ENCODE measurements at regions not wholly inside any gene's neighbourhood (a gene's known extent, or its start where the extent isn't known, plus 50 kb on each side); places are given as distances from the start of the nearest gene placed in this dataset.

- no peak overlapping the region for H2AFZ ChIP-seq (ENCODE audit: low read depth, low read length)
- no peaks in the 10 kb centered on the region for H3K79me2 ChIP-seq (replicated peaks; ENCODE audit: insufficient read depth, low read length)
- no peaks in the 10 kb centered on the region for H3K36me3 ChIP-seq (ENCODE audit: insufficient read depth, low read length)
- no peak overlapping the region for H3K27ac ChIP-seq (ENCODE audit: low read length)
- TF ChIP-seq TAF1 (IDR thresholded peaks at IDR 0.05; ENCODE audit: low read depth) (no peak), EZH2 (IDR thresholded peaks at IDR 0.05; ENCODE audit: borderline replicate concordance, insufficient read depth, low read length, poor library complexity, severe bottlenecking) (no peak), CTCF (IDR thresholded peaks at IDR 0.05; ENCODE audit: poor library complexity, severe bottlenecking) (no peak), RAD21 (conservative IDR thresholded peaks at IDR 0.05) (no peak), SMC3 (conservative IDR thresholded peaks at IDR 0.05; ENCODE audit: poor library complexity) (no peak), MXI1 (conservative IDR thresholded peaks at IDR 0.05; ENCODE audit: poor library complexity, severe bottlenecking) (no peak), POLR2AphosphoS5 (IDR thresholded peaks at IDR 0.05) (no peak), EP300 (conservative IDR thresholded peaks at IDR 0.05; ENCODE audit: poor library complexity, severe bottlenecking) (no peak), REST (IDR thresholded peaks at IDR 0.05; ENCODE audit: borderline replicate concordance) (no peak)
- H3K4me2 ChIP-seq (ENCODE audit: low read length) = no peak overlapping the region
- H3K9me3 ChIP-seq (ENCODE audit: low read length) = no peaks in the 10 kb centered on the region
- H4K20me1 ChIP-seq (ENCODE audit: insufficient read depth) = no peaks in the 10 kb centered on the region
- no peaks in the 10 kb centered on the region for H3K27me3 ChIP-seq (ENCODE audit: insufficient read depth, low read depth, low read length)
- no peak overlapping the region for H3K4me3 ChIP-seq (ENCODE audit: low read length)
- no peaks in the 10 kb centered on the region for H3K9me2 ChIP-seq (ENCODE audit: insufficient read depth, low read length)
- no peaks in the 10 kb centered on the region for H3F3A ChIP-seq (ENCODE audit: insufficient read depth, low read length, poor library complexity, severe bottlenecking)
- no peak overlapping the region for H3K9ac ChIP-seq (ENCODE audit: low read length)
These were observed 52.1 kb downstream of the GSC start for GRCh38 chr14:94717808-94718207.

DNA sequence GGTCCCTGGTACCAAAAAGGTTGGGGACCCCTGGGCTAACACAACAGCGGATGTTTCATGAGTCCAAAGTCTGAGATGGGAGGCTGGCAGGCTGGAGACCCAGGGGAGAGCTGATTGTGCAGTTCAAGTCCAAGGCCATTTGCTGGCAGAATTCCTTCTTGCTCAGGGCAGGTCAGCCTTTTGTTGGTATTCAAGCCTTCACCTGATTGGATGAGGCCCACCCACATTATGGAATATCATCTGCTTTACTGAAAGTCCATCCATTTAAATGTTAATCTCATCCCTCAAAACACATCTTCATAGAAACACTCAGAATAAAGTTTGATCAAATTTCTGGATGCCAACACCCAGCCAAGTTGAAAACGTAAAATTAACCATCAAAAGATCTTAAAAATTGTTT, 52.9 kb downstream of the GSC start:
- no peak overlapping the region for H3K27ac ChIP-seq (ENCODE audit: low read length)
- H3K9me3 ChIP-seq (ENCODE audit: low read length) = no peaks in the 10 kb centered on the region
- H3K36me3 ChIP-seq (ENCODE audit: insufficient read depth, low read length) = no peaks in the 10 kb centered on the region
- H3K27me3 ChIP-seq (ENCODE audit: insufficient read depth, low read depth, low read length) = no peaks in the 10 kb centered on the region
- H3K9ac ChIP-seq (ENCODE audit: low read length) = no peak overlapping the region
- H3F3A ChIP-seq (ENCODE audit: insufficient read depth, low read length, poor library complexity, severe bottlenecking) = no peaks in the 10 kb centered on the region
- no peak overlapping the region for H2AFZ ChIP-seq (ENCODE audit: low read depth, low read length)
- H3K9me2 ChIP-seq (ENCODE audit: insufficient read depth, low read length) = no peaks in the 10 kb centered on the region
- no peak overlapping the region for H3K4me3 ChIP-seq (ENCODE audit: low read length)
- H4K20me1 ChIP-seq (ENCODE audit: insufficient read depth) = no peaks in the 10 kb centered on the region
- TF ChIP-seq EZH2 (IDR thresholded peaks at IDR 0.05; ENCODE audit: borderline replicate concordance, insufficient read depth, low read length, poor library complexity, severe bottlenecking) (no peak), TAF1 (IDR thresholded peaks at IDR 0.05; ENCODE audit: low read depth) (no peak), RAD21 (conservative IDR thresholded peaks at IDR 0.05) (no peak), SMC3 (conservative IDR thresholded peaks at IDR 0.05; ENCODE audit: poor library complexity) (no peak), CTCF (IDR thresholded peaks at IDR 0.05; ENCODE audit: poor library complexity, severe bottlenecking) (no peak)
- H3K4me2 ChIP-seq (ENCODE audit: low read length) = no peak overlapping the region
- H3K79me2 ChIP-seq (replicated peaks; ENCODE audit: insufficient read depth, low read length) = no peaks in the 10 kb centered on the region

Data from neural cell (in vitro differentiated cells).